ENCODE measurements at regions not wholly inside any gene's neighbourhood (a gene's known extent, or its start where the extent isn't known, plus 50 kb on each side); places are given as distances from the start of the nearest gene placed in this dataset.

DNA sequence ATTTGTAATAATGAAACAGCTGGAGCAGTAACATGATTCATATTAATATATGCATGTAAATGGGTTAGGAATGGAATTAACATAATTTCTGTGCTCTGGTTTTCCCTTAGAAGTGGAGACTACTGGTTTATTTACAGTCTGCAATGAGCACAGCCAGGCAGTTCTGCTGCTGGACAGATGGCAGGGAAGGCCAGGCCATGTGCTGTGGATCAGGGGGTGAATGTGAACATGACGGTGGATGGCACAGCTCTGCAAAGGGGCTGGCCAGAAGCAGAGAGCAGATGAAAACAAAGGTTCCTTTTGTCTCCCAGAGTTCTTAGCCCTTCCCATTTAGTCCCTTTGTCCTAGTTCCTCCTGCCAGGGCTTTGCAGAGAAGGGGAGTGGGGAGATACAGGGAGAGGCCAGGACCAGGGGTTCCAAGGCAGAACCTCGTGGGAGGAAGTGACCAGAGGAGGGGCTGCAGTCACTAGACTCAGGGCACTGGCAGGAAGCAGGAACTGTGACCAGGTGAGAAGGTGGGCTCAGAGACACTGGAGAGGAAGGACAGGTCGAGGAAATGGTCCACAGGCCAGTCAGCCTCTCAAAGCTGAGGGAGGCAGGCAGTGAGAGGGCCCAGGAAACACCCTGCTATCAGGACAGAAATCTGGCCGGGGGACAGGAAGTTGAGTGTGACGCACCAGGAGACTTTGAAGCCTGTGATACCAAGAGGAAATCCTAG lies 112.9 kb upstream of the ATP8B1 start:
- no peak for DNase-seq

DNA sequence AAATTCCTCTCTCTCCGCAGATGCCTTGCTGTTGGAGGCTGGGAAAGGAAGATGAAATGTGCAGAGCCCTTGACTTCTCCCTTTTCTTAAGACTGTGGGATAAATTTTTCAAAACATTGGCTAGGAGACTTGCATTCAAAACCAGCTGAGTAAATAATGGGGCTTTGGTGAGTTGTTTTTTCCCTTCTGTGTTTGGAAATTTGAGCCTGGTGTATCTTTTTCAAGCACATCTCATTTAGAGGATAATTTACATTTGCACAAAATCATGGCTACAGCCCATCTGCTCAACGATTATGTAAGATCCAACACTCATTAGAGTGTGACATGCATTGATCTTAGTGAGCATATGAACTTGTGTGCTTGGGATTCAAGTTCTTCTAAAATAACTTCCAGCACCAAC lies 112.1 kb upstream of the ATP8B1 start:
- DNase-seq, result no peak

DNA sequence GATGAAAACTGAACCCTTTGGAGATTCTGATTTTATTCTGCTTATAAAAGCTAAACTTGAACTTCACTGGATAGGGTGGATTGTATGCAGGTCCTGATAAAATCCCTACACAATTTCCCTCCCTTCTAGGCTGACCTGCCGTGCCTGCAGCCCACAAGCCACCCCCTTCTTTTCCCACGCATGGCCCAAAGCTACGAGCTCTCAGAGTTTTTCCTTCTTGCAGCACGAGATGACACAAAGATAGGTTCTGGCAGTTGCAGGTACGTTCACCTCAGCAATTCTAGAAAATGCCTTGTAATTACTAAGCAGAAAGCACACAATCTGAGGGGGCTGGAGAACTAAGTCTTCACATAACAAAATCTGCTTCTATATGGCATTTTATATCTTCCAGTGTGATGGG lies 110.6 kb upstream of the ATP8B1 start:
- DNase-seq, result no peak

DNA sequence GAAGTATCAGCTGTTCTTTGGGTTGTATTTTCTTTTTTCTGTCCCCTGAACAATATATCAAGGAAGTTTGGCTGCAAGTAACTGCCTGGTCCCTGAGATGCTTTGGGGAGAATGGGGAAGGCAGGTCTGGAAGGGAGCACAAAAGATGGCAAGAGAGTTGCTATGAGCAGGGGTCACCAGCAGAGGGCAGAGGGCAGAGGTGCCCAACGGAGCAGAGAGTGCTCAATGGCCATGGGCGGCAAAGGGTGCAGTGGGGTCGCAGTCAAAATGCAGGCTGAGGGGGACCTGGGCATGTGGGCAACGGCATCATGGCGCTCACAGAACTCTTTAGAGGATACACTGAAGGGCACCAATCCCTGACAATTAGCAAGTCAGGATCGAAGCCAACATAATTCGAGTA lies 107.7 kb upstream of the ATP8B1 start:
- no peak for DNase-seq

DNA sequence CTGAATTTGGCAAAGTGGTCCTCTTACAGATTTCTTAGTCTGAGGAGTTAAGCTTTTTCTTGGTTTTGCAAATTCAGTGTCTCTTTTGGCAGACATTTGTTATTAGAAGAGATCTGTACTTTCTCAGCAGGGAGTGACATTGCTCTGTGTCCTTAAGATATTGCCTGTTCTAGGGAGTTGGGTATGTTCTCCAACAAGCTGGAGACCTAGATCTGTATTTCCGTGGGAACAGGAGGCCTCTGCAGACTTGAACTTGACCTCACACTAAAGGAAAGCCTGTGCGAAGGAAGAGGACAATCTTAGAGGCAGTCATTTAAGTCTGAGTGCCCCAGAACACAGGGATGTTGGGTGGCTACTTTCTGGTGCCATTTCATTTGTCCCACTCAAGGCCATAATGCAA lies 107.0 kb upstream of the ATP8B1 start:
- no peak for DNase-seq

DNA sequence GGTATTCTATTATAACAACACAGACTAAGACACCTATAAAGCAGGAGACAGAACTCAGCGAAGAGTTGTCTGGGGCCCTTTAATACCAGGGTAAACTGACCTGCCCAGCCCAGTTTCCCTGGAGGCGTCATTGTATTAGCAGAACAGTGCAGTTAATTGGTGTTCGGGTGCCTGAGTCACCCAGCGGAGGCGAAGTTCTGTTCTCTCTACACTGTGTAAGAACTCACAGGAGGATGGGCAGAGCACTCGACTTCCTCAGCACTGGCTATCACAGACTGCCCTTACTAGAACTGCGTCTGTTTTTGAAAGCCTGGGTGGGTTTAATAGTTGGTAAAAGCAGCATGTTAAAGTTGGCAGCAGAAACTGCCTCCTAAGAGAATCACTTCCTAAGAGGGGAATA lies 106.5 kb upstream of the ATP8B1 start:
- DNase-seq, result no peak

DNA sequence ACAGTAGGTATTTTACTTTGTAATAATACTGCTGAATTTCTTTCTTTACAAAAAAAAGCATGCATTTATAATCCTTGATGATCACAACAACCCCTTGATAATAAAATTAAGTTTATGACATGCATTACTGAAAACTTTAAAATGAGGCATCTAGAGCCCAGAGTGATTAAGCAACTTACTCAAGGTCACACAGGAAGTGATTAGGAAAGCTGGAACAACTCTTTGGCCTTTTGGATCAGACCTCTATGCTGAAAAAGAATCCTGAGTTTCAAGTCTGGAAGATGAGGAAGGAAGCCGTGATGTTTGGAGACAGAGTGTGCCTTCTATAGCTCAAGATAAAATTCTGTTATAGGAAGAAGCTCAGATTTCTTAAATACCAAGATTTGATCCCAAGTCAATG lies 105.0 kb upstream of the ATP8B1 start:
- DNase-seq, result no peak

DNA sequence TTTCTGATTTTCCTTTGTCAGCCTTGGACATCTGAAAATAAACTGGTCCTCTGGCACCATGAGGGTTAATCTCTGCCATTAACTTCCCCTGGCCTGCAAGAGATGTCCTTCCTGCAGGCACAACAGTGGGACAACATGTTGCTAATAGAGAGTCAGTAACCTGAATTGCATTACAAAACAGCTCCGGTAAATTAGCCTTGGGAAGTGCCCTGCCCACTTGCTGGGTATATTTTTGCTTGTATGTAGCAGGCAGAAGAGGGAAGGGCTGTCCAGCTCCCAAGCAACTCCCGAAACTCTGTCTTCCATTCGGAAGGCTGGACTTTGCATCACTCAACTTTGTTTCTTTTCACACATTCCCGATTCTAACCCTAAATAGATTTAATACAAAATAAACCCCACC lies 104.4 kb upstream of the ATP8B1 start:
- DNase-seq, result no peak

DNA sequence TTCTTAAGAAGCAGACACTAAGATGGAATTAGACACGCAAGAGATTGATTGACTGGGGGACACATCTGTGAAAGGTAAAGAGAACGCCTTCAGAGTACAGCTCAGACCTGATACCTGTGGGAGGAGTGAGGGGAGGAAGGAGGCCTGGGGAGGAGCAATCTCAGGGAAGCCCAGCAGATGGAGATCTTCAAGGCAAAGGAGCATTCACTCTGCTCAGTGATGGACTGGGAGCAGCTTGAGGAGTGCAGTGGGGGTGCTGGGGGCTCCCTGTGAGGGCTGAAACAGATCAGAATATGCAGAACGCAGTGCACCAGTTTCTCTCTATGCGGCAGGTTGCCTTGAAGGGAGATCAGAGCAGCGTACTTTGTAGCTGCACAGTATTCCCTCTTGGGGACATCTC lies 103.7 kb upstream of the ATP8B1 start:
- DNase-seq, result no peak

DNA sequence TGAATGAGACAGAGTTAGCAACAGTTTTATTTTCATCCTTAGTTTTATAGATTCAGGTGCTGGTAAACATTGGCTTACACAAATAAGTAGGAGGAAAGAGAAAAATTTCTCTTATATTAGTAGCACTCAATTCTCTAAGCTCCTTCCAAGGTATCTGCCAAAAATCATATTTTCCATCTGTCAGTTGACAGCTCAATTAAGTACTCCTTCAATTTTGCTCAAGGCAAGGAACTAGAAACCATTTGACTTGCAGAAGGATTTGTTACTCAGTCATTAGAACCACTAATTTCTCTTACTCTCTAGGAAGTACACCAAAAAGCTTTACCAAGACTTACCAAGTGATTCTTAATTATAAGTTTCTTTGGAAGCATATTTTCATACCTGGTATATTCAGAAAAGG lies 101.4 kb upstream of the ATP8B1 start:
- DNase-seq, result no peak

DNA sequence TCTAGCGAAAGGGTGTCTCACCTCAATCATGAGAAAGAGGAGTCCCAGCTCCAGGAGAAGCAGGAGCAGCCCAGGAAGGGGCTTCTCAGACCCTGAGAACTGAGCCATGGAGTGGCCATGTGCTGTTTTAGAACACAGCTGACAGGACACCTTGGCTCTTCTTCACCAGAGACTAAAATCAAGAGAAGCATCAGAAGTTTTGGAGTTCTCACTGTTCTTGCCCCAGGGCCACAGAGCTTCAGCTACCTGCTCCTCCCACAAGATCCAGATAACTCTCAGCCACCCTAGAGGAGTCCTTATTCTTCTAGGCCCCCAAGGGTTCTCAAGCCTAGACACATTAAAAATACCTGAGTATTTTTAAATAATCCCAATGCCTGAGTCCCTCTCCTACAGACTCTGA lies 99.6 kb upstream of the ATP8B1 start:
- DNase-seq, result no peak

DNA sequence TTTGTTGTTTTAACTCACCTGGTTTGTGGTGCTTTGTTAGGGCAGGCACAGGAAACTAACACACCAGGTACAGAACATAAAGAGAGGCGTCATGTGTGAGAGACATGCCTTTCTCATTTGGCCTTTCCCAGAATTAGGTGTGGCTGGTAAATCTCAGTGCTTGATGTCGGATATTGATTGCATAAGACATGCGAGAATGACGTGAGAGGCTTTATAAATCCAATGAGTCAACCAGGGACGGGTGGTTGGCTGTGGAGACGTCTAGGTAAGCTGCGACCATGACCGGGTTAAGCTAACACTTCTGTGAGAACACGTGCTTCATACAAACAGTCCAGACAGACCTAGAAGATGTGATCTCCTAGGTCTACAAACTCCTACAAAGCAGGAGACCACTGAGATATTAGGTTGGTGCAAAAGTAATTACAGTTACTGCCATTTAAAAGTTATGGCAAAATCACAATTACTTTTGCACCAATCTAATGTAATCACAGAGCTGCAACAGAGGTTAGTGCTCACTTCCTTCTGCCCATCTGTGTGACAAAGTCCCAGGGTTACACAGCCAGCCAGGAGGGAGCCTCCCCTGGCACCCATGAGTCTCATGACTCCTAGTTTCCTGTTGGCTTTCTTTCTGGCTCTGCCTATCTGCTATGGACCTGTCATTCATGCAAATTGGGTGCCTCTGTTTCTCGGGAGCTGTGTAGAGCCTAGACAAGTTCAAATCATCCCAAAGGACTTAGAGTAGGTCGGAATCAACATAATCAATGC lies 98.9 kb upstream of the ATP8B1 start:
- no peak for DNase-seq

DNA sequence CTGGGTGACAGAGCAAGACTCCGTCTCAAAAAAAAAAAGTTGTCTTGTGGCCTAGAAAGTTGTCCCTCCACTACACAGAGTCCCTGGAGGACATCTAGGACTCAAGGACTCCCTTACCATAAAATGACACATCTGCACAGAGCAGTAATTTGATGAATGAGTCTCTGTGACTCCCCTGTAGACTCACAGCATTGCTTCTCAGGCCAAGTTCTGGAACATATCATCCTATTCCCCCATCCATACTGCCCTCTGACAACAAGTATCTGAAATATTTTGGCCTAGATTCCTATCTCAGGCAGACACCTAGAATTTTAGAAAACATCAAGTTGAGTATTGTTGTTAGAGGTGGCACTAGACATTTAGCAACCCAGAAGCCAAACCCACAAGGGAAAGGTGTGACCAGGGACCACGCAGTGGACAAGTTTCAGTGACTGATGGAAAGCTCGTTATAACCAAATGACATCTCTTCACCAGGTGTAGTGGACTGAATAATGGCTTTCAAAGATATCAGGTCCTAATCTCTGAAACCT lies 97.9 kb upstream of the ATP8B1 start:
- no peak for DNase-seq

DNA sequence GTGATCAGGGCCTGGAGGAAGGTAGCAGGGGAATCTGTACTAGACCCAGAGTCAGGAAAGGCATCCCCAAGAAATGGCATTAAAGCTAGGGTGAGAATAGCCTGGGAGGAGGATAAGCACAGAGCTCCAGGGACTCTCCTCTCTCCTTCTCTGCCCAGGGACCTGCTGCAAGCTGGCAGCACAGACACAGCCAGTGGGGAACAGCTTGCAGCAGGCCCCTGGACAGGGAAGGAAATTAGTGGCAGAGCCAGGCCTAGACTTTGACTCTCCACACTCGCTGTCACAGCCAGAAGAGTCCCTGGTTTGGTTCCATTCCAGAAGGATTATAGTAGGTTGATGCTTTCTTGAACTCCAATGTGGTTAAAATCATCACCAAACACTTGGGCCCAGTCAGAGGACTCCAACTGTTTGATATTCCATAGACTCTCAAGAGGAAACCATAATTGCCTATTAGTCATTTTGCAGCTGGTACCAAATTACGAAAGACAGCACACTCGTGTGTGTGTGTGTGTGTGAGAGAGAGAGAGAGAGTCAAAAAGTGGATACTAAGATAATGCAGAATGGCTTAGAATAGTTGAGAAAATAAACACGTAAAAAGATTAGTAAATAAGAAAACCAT lies 95.5 kb upstream of the ATP8B1 start:
- no peak for DNase-seq

DNA sequence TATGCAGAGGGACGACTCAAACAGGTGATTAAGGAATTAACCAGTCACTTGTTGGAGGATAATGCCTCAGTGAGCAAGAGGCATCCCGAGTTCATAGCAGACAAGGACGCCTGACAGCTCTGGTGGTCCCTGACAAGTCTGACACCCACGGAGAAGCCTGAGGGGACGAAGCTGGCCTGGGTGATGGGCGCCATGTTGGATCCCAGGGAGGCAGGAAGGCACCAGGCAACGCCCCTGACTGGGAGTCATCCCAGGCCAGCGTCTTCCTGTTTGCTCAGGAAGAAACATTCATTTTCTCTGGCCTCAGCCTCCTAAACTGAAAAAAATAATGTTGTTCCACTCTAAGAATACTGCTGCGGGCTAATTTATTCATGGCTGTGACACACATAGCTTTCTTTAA lies 92.1 kb upstream of the ATP8B1 start:
- DNase-seq, result no peak

DNA sequence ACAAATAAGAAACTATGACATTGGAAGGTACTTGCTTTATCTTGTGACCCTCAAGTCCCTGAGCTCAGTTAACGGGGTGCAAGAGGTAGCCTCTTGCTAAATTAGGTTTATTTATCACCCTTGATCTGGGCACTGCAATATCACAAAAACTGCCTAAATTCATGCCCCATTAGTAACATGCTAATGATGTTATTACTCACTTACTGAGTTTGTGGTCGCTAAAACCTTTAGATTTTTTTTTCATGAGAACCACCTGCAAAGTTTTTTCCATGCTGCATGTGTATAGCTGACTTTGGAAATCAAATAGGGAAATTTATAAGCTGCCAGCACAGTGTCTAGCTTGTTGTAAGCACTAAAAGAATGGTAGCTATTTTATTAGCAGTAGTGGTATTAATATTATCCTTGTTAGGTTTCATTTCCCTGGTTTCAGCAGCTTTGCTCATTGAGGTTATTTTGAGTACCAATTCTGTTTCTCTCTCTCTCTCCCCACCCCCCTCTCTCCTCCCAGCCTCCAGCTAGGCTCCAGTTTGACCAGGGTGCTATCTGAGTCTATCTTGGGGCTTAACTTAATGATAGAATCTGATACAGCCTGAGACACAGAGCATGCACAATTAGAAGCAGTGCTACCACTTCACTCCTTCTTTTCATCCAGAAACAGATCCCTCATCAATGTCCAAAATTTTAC lies 88.7 kb upstream of the ATP8B1 start:
- DNase-seq, result no peak

DNA sequence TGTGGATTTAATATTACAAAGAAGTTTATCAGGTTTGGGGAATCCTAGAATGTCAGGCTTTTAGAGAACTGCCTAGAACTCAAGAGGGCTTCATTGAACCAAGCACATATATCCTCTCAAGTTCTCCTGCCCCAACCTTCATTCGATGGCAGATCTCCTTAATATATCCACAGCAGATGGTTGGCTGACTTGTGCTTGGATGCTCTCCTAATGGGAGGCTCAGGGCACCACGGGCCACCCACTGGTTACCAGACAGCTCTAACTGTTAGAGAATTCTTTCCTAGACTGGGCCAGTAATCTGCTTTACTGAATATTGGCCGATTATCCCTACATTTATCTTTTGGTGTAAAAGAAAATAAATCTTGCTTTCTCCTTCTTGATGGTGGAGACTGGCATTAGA lies 87.2 kb upstream of the ATP8B1 start:
- no peak for DNase-seq

DNA sequence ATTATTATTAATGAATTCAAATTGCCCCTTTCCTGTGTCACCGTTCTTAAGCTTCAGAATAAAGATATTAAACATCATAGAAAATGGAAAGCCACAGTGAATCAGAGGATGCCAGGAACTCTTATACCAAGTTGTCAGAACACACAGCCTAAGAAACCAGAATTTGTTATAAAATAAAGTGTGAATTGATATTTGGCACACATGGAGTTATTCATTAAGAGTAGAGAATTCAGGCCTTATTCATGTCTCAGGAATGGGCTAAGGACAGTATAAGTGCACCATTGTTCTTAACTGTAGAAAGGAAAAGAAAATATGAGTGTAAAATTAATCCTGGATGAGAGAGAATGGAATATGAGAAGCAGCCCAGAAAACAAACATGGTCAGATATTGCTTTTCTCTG lies 86.7 kb upstream of the ATP8B1 start:
- no peak for DNase-seq

DNA sequence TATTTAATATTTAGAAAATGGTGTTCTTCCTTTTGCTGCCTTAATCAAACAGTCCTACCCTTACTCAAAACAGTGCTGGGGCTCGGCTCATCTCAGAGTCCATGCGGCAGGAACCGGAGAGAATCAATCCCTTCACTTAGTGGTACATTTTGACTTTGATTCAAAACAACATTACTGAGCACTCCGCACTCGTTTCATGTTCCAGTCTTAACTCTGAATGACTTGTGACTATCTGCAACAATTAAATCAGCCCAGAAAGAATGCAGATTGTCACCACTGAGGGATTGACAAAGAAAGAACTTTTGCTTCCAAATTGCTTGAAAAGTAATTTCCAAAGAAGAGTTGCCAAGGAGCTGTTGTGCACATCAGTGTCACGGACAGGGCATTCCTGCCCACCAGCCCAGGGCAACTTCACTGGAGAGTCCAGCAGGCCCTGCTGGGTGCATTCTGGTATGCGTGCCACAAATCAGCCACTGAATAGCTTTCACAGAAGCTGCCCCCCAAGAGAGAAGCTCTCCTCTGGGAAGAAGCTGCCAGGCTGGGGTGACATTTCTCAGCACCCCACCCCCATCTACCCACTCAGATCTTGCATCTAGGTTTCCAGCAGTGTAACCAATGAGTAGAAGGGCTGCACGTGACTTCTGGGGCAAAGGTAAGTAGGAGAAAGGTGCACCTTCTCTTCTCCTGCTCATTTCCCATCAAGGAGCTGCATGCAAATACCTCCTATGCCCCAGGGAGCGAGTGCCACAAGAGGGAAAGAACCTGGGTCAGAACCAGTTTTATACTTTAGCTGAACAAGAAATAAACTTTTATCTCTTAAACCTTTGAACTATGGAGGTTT lies 84.6 kb upstream of the ATP8B1 start:
- DNase-seq, result no peak

DNA sequence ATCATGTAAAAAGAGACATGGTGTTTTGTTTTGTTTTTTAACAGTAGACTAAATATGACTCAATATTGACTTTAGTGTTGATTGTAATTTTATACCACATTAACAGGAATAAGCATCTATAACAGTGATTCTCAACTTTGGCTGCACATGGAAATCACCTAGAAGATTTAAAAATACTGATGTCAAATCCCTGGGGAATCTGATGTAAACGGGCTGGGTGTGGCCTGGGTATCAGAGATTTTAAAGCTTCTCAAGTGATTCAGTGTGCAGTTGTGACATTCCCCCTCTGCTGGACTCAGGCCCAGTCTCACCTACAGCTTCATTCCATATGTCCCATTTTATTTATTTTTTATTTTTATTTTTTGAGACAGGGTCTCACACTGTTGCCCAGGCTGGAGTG lies 82.8 kb upstream of the ATP8B1 start:
- DNase-seq, result no peak

DNA sequence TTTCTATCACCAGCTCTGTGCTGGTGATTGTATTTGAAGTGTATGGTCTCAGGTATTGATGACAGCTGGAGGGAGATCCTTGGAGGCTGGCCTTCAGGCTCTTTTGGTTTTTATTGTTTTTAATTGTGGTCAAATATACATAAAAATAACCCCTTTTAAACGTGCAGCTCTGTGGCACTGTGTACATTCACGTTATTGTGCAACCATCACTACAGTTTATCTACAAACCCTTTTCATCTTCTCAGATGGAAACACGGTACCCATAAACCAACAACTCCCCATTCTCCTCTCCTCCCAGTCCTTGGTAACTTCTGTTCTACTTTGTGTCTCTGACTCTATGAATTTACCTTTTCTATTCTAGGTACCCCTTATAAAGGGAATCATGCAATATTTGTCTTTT lies 79.3 kb upstream of the ATP8B1 start:
- no peak for DNase-seq

DNA sequence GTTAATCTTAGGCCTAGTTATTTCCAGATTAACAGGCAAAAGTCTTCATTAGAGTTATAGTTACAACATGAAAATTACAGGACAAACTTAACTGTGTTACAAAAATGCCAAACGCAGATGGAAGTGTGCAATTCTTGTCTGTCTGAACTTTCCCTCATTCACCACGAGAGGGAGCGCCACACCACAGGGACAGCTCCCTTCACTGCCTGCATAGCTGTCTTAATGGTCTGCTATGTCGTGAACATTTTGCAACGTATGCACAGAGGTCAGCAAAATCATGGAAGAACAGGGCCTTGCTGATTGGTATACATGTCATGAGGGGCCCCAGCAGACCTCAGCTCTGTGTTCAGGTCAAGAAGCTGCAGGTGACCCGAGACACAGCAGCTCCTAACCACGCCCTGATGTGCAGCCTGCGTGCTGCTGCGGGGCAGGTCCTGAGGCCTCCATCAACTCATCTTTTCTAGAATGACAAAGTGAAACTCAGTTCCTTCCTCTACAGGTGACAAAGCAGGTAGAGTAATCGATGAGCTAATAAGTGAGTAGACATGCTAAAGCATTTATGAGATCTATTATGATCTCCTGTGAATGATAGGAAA lies 78.8 kb upstream of the ATP8B1 start:
- DNase-seq, result peak in 1 of 2 donors; percentile 19

Data from bone marrow (tissue), 2 donors.